HG03575 (cell line): ENCODE measurements at regions not wholly inside any gene's neighbourhood (a gene's known extent, or its start where the extent isn't known, plus 50 kb on each side); places are given as distances from the start of the nearest gene placed in this dataset.

Source experiments
- ATAC-seq: cut with Tn5 transposase; IDR thresholded peaks from one replicate; pipeline ENCODE4 v1.9.1; 2021; ENCODE audit not compliant: unreplicated experiment, insufficient number of reproducible peaks, low FRiP score; ENCODE audit errors: extremely low read depth

GRCh38 chr18:34550156-34550555, 159.9 kb upstream of the DTNA start:
- ATAC-seq, result no peak

GRCh38 chr18:34550902-34551301, 159.2 kb upstream of the DTNA start:
- no peak for ATAC-seq

- no peak for ATAC-seq
Measured at GRCh38 chr18:34551824-34552223, 158.3 kb upstream of the DTNA start.

DNA sequence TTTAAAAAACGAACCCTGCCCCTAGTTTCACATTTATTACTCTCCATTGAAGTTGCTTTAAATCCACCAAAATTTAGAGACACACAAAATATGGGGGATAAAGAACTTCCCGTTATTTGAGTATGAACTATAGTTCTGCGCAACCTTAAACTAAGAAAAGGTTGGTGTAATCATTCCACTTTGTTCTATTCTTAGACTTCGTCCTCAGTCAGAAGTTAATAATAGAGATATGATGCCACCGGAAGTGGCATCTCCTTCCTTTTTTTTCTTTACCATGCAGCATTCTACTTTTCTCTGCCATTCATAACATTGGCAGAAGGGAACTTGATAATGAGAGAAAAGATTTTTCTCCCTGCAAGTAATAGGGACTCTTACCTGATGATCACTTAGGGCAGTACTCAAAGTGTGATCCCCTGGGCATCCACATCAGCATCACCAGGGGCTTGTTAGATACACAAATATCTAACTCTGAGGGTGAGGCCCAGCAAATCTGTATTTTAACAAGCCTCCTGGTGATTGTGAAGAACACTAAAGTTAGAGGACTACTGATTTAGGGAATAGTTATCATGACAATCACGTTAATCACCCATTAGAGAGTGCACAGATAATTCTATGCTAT, 147.7 kb upstream of the DTNA start:
- ATAC-seq, result no peak

DNA sequence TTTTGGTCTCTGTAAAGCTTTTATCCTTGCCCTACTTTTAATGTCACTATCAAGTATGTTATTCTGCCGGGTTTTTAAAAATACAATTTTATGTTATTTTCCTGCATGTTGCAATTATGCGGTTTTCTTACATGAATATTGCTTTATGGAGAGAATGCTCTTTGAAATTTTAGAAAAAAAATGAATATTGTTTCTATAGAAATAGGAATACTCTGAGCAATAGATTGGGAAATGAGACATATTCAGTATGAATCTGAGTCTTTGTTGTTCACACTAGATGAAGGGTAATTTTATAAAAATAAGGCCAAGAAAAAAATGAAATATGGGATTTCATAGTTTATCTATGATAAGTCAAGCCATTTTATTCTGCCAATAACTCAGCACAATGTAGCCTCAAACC, 142.2 kb upstream of the DTNA start:
- ATAC-seq, result no peak

DNA sequence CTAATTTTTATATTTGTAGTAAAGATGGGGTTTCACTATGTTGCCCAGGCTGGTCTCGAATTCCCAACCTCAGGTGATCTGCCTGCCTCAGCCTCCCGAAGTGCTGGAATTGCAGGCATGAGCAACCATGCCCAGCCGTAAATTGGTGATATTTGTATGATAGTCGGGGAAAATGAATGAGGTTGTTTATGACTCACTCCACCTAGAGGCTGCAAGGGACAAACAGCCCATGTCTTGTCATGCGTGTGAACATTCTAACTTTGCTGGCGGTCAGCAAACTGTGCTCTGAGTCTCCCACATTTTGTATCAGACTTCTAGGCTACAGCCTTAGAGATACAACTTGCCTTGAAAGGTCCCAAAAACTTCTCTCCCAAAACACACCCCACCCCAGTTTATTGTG, 133.5 kb upstream of the DTNA start:
- ATAC-seq, result no peak

DNA sequence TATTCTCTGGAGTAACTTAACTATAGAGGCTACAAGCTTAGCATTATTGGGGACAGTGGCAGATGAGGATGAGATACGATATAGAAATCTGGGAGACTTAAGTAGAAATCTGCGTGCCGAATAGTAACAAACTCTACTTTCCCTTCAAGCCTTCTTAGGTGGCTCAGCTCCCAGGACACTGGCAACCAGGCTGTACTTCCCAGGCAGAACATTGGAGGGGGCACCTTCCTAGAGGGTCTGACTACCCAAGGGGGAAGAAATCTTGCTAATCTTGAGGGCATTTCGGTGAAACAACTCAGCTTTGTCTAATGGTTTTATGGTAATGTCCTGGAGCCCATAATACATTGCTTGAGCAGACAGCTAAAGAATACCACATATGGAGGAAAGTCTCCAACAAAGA, 126.2 kb upstream of the DTNA start:
- ATAC-seq, result no peak

- no peak for ATAC-seq
Measured at GRCh38 chr18:34590503-34590902, 119.6 kb upstream of the DTNA start.

DNA sequence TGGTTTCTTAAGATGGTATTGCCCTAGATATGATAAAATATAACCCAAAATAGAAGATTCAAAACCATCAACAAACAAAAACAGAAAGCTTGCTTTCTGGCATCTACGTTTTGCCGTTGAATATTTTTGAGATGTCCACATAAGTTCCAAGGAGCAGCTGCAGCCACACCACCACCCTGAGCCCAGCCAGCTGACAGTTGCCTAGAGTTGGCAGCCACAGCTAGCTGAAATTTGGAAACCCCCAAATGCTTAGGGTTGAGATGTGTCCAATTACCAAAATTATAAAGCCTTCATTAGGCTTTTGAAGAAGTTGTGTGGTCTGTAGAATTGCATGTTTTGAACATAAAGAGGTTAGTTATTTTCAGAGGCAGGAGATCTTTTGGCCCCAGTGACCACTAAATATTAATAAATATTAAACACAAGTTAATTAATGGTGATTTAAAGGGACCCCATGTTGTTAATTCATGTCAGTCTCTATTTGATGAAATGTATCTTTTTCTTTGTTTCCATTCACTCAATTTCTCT, 118.1 kb upstream of the DTNA start:
- no peak for ATAC-seq

DNA sequence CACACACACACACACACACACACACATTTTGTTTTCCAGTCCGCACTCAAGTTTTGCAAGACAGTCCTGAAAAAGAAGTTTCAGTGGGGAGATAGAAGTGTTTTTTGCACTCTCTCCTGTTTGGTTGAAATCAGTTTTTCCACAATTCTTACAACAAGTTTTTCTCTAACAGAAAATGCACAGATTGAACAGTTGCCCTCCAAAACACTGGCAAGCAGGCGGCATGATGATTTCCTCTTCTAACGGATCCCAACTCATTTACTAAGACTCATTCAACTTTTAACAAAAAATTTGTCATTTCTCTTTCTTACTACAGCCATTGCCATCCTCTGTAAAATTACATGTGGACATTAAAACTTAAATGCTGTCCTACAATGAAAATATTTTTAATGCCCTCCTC, 117.6 kb upstream of the DTNA start:
- no peak for ATAC-seq

DNA sequence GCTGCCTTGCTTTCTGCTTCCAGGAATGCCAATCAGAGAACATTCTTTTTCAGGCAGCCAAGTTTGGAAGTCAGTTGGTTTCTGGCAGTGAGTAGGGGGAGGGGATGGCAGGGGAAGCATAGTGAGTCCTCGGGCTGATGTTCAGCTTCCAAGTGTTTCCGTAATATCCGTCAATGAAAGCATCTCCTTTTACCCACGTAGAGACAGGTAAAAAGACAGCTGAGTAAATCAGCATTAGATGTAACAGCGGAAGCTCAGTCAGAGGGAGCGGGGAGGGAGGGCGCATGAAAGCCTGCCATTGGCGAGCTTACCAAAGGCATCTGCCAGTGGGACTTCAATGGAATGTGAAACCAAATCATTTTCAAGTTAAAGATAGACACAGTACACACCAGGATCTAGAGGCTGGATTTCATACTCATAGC, 117.1 kb upstream of the DTNA start:
- no peak for ATAC-seq

DNA sequence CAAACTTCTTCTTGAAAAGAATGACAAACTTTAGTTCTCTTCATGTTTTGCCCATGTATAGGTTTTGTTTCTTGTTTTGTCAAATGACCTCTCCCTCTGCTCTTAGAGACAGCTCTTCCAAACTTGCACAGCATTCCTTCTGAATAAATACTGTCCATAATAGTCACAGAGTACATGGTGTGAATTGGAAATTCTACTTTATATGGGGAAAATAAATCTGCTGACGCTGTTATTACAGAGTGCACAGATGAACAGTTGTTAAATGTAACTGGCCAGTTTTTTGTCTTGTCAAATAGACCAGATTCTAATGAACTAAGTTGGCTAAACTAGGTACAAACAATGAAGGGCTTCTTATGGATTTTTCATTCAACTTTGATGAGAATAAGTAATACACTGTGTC, 115.8 kb upstream of the DTNA start:
- no peak for ATAC-seq

- no peak for ATAC-seq
Measured at GRCh38 chr18:34595690-34596089, 114.4 kb upstream of the DTNA start.

DNA sequence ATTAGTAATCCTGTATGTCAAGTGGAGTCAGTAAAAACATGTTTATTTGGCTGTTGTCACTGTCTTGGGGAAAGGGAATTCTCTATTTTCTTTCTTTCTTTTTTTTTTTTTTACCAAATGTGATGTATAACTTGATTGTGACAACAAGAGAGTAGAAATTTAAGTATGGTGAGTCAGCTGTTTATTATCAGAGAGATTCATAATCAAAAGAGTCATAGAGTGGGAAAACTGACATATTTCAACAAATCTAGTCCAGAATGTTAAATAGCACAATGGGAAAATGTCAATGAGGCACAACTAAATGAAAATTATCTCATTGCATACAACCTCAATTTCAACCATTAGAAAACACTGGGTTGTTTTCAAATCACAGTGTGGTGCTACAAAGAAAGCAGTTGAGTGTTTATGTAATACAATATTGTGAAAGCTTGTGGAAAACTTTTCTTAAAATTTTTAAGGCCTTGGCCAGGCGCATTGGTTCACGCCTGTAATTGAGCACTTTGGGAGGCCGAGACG, 111.9 kb upstream of the DTNA start:
- ATAC-seq, result no peak

GRCh38 chr18:34600158-34600557, 109.9 kb upstream of the DTNA start:
- no peak for ATAC-seq

DNA sequence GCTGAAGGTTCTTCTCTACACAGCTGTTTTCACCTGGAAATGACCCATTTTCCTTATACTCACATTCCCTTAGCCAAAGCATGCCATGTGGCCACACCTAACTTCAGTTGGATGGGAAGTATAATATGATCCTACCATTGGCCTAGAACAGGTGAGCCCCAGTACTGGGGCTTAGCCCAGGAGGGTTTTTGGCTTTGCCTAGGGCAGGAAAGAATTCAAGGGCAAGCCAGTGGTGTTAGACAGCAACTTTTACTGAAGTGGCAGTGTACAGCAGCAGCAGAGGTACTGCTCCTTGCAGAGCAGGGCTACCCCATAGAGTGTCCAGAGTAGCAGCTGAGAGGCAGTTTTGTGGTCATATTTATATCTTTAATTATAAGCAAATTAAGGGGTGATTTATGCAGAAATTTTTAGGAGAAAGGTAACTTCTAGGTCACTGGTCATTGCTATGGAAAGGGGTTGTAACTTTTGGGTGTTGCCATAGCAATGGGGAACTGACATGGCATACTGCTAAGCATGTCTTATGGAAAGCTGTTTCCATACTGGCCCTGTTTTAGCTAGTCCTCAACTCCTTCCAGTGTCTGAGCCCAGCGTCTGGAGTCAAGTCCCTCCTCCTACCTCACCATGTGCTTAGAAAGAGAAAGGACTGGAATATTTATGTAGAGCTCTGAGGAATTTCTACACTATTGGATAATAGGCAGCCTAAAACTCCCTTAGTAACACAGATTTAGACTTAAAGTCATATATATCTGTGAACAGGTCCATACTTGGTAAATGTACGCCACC, 109.0 kb upstream of the DTNA start:
- no peak for ATAC-seq

GRCh38 chr18:34604591-34604990, 105.5 kb upstream of the DTNA start:
- ATAC-seq, result no peak

DNA sequence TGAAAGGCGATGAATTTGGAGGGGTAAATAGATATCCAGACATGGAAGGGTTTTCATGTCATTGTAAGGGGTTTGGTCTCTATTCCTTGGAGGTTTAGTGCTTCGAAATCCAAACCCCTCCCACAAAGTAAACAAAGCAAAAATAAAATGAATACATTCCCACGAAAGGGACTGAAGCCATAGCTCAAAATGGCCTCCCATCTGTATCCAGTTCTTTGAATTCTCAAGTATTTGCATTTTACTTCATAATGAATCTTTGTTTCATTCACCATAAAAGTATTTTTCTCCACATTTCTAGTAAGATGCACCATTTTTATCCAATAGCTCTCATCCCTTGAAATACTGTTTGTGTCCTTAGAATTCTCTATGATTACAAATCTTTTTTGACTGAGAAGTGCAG, 103.2 kb upstream of the DTNA start:
- ATAC-seq, result no peak

DNA sequence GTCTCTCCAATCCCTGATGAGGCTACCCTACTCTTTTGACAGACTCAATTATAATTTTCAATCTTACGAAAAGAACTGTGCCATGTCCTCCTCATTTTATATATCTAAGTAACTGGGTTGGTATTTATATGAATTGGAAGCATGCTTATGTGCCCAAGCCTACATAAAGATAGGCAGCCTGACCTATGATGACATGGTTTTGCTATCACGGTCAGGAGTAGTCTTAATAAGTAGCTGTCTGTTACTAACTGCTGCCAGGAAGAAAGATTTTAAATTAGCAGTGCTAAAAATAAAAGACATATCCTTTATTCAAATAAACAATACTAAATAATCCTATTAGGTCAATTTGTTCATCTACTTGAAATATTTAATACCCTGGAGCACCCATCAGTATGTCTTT, 102.0 kb upstream of the DTNA start:
- ATAC-seq, result no peak

DNA sequence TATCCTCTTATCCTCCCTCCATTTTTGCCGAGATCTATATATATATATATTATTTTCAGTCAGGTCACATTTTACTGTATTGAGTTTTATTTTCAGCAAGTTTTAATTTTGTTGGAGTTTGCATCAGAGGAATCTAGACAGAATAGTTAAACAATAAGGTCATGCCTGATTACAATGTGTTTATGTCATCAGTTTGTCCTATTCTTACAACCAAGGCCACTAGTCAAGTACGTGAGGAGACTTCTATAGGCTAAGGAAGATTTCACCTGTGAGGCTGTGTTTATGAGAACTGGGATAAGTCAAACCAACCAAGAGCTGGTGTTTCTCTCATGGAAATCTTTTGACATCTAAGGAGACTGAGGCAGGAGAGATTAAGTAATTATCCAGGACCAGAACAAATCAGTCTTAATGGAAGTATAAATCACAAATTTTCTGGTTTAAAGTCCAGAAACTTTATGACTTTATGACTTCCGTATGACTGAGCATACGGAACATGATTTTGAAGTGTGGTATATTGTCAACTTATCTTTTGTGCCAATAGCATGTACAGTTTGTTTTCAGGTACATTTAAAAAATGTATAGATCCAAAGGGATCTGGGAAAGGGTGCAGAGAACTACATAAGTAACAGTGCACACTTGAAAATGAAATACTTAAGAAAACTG, 100.0 kb upstream of the DTNA start:
- ATAC-seq, result no peak
